Right atrium auricular region (tissue), 2 donors: ENCODE measurements at regions not wholly inside any gene's neighbourhood (a gene's known extent, or its start where the extent isn't known, plus 50 kb on each side); places are given as distances from the start of the nearest gene placed in this dataset.

Experiments used
- DNase-seq: peaks from one replicate; pipeline ENCODE4 v3.0.0-alpha.2; 2019; ENCODE audit warnings: low spot score
- H3K27ac ChIP-seq, 2 donors: fragments of 200-600 bp; sonication (generic); 1 replicate in 1 of 2; 2 replicates in 1 of 2; pipeline ENCODE4 v1.5.1; 2016 to 2019
- H3K27me3 ChIP-seq, 2 donors: fragments of 200-600 bp; sonication (generic); one replicate each; pipeline versions ENCODE4 v1.5.1 to v1.6.0; 2017 to 2019
- H3K36me3 ChIP-seq: fragments of 200-600 bp; sonication (generic); one replicate; pipeline ENCODE4 v1.5.1; 2016
- H3K4me1 ChIP-seq, 2 donors: fragments of 200-600 bp; sonication (generic); one replicate each; pipeline versions ENCODE4 v1.5.1 to v1.6.0; 2017 to 2019
- H3K4me3 ChIP-seq, 2 donors: fragments of 200-600 bp; sonication (generic); 1 replicate in 1 of 2; 2 replicates in 1 of 2; pipeline ENCODE4 v1.5.1; 2017 to 2019; ENCODE audit warnings: mild to moderate bottlenecking in 1 of 2, moderate library complexity in 1 of 2
- H3K9me3 ChIP-seq, 2 donors: fragments of 200-600 bp; sonication (generic); one replicate each; pipeline ENCODE4 v1.5.1; 2019
- CTCF ChIP-seq, 2 donors: fragments of 200-600 bp; sonication (generic); IDR thresholded peaks; one replicate each; pipeline ENCODE4 v1.5.1; 2019; ENCODE audit warnings: antibody characterized with exemption in 2 of 2

- no peaks in the 10 kb centered on the region for H3K27me3 ChIP-seq
- H3K4me3 ChIP-seq, result no peak overlapping the region
- H3K36me3 ChIP-seq, result no peaks in the 10 kb centered on the region
- no peaks in the 10 kb centered on the region for H3K4me1 ChIP-seq
- TF ChIP-seq CTCF (IDR thresholded peaks at IDR 0.05), result no peak
- DNase-seq, result no peak
- H3K27ac ChIP-seq, result no peak overlapping the region
- H3K9me3 ChIP-seq, result peaks cover 0 to 7% of the 10 kb centered on the region in 2 donors
Measured at GRCh38 chr4:92035666-92036065, 268.1 kb upstream of the GRID2 start.

- no peaks in the 10 kb centered on the region for H3K4me1 ChIP-seq
- no peaks in the 10 kb centered on the region for H3K27me3 ChIP-seq
- H3K36me3 ChIP-seq, result no peaks in the 10 kb centered on the region
- DNase-seq, result no peak
- no peak for TF ChIP-seq CTCF (IDR thresholded peaks at IDR 0.05)
- H3K27ac ChIP-seq, result no peak overlapping the region
- no peaks in the 10 kb centered on the region for H3K9me3 ChIP-seq
- no peak overlapping the region for H3K4me3 ChIP-seq
Measured at GRCh38 chr4:92045718-92046117, 258.0 kb upstream of the GRID2 start.

DNA sequence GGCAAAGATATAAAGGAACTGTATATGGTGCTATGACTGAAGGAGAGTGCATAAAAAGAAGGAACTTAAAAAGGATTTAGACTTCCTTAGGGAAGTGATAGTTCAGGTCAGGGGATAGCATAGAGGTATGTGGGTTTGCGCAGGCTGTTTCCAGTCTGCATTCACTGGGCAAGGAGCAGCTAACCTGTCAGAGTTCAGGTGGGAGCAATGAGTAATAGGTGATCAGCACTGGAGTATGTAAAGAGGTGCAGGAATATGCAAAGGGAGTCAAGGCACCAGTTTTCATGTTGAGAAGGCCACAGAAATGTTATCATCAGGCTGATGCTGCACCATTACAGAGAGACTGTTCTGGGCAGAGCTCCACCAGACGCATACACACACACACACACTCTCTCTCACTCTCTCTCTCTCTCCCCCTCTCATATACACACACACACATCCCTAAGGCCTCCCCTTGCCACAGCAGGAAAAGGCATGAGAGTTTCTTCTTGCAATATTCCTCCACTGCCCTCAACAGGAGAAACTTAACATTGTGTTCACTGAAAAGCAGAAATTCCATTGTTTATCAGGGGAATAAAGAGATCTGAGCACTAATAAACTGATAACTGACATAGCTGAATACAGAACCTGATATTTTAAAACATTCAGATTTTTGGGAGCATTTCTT lies 256.4 kb upstream of the GRID2 start:
- Histone ChIP-seq H3K9me3 (peaks cover 0 to 12% of the 10 kb centered on the region in 2 donors), H3K36me3 (no peaks in the 10 kb centered on the region), H3K4me3 (no peak overlapping the region), H3K4me1 (no peaks in the 10 kb centered on the region), H3K27me3 (no peaks in the 10 kb centered on the region), H3K27ac (no peak overlapping the region)
- TF ChIP-seq CTCF (IDR thresholded peaks at IDR 0.05), result no peak
- no peak for DNase-seq

DNA sequence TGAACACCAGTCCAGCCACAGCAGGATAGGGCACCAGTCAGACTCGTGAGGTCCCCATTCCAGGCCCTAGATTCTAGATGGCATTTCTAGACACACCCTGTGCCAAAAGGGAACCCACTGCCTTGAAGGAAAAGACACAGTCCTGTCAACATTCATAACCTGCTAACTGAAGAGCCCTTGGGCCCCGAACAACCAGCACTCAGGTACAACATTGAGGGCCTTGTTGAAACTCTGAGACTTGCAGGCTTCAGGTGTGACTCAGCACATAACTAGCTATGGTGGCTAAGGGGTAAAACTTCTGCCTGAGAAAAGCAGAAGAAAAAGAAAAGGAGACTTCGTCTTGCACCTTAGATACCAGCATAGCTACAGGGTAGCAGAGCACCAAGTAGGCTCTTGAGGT lies 252.9 kb upstream of the GRID2 start:
- Histone ChIP-seq H3K27me3 (no peaks in the 10 kb centered on the region), H3K36me3 (no peaks in the 10 kb centered on the region), H3K4me3 (no peak overlapping the region), H3K9me3 (peaks cover 0 to 15% of the 10 kb centered on the region in 2 donors), H3K4me1 (no peaks in the 10 kb centered on the region), H3K27ac (no peak overlapping the region)
- TF ChIP-seq CTCF (IDR thresholded peaks at IDR 0.05), result no peak
- DNase-seq, result no peak

DNA sequence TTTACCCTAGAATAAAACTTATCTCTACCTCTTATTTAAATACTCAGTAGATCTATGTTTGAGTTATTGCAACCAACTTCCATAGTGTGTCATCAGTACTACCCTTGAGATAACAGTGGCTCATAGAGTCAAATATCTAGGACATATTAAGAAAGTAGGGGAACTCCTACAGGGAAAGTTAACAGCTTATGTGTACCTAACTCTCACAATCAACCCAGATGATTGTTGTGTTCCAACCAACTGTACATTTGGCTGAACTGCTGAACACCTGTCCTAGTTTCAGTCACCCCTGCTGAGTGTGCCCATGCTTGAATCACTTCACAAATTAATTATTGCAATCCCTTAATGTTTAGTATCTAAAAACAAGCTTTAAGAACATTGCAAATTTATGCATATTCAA lies 244.2 kb upstream of the GRID2 start:
- Histone ChIP-seq H3K27ac (no peak overlapping the region), H3K4me1 (no peaks in the 10 kb centered on the region), H3K36me3 (no peaks in the 10 kb centered on the region), H3K9me3 (no peaks in the 10 kb centered on the region), H3K27me3 (no peaks in the 10 kb centered on the region), H3K4me3 (no peak overlapping the region)
- TF ChIP-seq CTCF (IDR thresholded peaks at IDR 0.05), result no peak
- no peak for DNase-seq

GRCh38 chr4:92060333-92060732 lies 243.4 kb upstream of the GRID2 start:
- Histone ChIP-seq H3K4me3 (no peak overlapping the region), H3K36me3 (no peaks in the 10 kb centered on the region), H3K4me1 (no peaks in the 10 kb centered on the region), H3K27me3 (no peaks in the 10 kb centered on the region), H3K27ac (no peak overlapping the region), H3K9me3 (no peaks in the 10 kb centered on the region)
- DNase-seq, result no peak
- no peak for TF ChIP-seq CTCF (IDR thresholded peaks at IDR 0.05)
